VCaP (cell line): ENCODE measurements at regions not wholly inside any gene's neighbourhood (a gene's known extent, or its start where the extent isn't known, plus 50 kb on each side); places are given as distances from the start of the nearest gene placed in this dataset.

Source experiments
- H3K27ac ChIP-seq: fragments of 450-650 bp; 2 replicates; pipeline ENCODE4 v1.5.1; 2017
- TF ChIP-seq, protein P1 (sequence below): fragments of 450-650 bp; conservative IDR thresholded peaks from 2 replicates; pipeline ENCODE4 v1.5.1; 2017; ENCODE audit warnings: mild to moderate bottlenecking, moderate library complexity

DNA sequence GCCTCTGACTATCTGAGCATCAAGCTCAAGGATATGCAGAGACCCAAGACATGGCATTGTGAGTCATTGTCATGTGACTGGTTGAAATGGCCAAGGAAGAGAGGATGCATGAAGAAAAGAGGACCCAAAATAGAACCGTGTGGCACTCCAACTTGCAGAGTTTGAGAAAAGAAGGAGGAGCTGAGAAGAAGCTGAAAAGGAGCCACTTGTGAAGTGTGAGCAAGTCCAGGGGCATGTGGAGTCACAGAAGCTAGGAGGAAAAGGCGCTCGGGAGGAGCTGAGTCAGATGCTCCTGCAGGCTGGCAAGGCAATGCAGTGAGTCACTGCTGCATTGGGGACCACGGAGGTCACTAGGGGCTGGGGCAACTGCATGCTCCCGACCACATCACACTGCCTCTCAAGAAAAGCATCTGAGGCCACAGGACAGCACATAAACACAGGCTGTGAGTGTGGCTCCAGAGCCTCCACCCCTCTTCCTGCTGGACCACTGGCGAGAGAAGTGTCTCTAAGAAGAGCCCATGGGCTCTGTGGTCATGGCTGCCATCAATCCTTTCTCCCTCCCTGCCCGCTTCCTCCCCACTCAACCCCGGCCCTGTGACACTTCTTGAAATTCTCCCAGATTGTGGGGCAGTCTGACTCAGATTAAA is 197.6 kb downstream of the DRD1 start:
- H3K27ac ChIP-seq: no peak overlapping the region
- TF ChIP-seq, protein P1, sequence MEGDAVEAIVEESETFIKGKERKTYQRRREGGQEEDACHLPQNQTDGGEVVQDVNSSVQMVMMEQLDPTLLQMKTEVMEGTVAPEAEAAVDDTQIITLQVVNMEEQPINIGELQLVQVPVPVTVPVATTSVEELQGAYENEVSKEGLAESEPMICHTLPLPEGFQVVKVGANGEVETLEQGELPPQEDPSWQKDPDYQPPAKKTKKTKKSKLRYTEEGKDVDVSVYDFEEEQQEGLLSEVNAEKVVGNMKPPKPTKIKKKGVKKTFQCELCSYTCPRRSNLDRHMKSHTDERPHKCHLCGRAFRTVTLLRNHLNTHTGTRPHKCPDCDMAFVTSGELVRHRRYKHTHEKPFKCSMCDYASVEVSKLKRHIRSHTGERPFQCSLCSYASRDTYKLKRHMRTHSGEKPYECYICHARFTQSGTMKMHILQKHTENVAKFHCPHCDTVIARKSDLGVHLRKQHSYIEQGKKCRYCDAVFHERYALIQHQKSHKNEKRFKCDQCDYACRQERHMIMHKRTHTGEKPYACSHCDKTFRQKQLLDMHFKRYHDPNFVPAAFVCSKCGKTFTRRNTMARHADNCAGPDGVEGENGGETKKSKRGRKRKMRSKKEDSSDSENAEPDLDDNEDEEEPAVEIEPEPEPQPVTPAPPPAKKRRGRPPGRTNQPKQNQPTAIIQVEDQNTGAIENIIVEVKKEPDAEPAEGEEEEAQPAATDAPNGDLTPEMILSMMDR: no peak

DNA sequence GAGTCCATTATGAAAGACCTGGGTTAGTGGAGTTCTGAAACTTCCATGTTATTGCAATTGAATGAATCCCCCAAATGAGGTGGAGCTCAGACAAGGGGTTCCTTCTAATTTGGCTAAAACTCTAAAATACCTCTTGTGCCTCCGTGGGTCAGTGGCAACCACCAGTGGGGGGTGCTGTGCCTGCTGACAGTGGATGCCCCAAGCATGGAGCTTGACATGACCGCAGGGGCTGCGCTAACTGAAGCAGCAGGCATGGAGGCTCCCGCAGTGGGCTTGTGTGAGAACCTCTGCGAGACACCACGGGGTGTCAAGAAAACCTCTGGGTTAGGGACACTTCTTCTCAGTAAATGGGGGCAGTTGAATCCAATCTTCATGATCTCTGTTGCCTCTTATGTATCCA is 200.5 kb downstream of the DRD1 start:
- TF ChIP-seq, protein P1: no peak
- no peak overlapping the region for H3K27ac ChIP-seq

DNA sequence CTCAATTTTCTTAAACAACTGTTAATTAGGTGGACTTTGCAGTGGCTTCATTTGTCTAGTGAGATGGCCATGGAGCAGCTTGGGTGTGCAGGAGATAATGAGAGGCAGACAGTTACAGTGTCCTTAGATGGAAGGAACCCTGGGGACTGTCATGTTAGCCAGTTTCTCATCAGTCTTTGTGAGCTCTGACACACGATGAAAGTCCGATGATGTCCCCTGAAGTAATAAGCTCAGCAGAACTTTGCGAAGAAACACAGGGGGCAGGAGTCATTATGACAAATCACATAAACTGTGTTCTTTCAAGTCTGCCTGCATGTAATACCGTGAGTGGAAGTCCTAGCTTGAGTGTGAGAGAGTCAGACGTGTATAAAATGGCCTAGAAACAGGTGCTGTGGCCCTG is 201.8 kb downstream of the DRD1 start:
- H3K27ac ChIP-seq: no peak overlapping the region
- TF ChIP-seq, protein P1: no peak

DNA sequence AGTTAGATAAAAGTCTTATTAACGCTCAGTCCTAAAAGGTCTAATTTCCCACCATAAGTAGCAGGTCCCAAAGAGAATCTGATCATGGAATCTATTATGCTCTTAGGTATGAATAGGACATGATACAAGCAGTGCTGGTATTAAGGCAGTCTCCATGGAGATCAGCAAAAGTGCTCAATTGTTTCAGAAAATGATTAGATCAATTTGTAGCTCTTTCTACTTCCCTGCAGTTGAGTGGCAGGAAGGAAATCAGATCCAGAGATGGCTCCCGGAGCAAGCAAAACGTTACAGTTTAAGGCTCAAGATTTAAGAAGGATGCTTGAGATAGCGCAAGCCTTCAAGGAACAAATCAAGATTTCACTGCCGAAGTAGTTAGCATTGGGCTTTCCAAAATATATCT is 205.7 kb downstream of the DRD1 start:
- no peak overlapping the region for H3K27ac ChIP-seq
- TF ChIP-seq, protein P1: no peak

DNA sequence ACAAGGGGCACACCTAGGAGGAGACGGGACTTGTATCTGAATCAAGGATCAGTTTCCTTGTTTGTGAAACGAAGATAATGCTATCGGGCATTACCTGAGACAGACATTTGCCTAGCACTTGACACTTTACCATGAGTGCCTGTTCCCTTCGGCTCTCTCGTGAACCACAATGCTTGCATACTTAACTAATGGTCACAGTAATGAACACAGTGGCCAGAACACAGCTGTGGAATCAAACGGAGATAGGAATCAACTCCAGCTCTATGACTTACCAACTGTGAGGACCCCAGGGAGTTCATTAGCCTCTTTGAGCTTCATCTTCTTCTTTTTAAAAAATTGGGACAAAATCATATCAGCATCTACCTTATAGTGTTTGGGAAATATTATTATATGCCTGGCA is 207.8 kb downstream of the DRD1 start:
- no peak overlapping the region for H3K27ac ChIP-seq
- TF ChIP-seq, protein P1: no peak

DNA sequence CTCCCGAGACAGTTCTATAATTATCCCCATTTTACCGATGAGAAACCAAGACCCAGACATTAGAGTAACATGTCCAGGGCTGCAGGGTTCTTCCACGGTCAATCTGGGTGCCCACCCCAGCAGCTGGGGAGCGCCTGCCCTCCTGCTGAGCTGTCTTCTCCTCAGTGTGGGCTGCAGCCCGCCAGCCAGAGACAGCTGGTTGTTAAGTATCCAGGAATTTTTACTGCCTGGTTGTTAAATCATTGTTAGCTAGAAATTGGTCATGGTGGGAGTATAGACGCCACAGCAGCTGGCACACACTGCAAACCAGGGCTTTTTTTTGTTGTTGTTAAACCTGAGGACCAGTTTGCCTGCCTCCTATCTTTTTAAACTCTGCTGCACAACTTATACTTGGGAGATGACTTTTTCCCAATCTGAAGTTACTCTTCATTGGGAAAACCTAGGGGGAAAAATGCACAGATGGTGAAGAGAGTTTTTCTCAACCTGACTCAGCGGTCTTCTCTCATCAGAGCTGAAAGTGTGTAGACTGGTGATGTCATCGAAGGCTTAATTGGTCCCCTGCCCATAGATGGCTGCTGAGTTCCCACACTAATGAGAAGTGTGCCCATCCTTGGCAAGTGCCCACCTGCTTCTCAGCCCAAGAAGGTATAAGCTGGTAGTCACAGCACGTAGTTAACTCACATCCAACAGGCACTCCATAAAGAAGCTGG is 208.6 kb downstream of the DRD1 start:
- no peak overlapping the region for H3K27ac ChIP-seq
- TF ChIP-seq, protein P1: no peak

DNA sequence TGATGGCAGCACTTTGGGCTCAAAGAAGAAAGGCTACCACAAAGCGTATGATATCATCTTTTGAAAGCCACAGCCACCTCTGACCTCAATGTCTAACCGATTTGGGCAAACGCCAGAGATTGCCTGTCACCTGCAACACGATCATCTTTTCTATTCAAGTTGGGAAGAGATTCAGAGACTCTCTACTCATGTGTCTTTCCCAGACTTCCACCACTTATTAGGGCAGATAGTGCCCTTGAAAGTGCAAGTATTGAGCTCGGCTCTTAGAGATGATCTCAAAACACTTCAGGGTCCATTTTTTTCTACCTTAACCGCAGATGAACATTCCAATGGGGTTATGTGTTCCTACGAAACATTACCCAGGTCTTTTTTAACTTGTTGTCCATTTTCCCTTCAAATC is 213.7 kb downstream of the DRD1 start:
- H3K27ac ChIP-seq: no peak overlapping the region
- TF ChIP-seq, protein P1: no peak
